ENCODE measurements at regions not wholly inside any gene's neighbourhood (a gene's known extent, or its start where the extent isn't known, plus 50 kb on each side); places are given as distances from the start of the nearest gene placed in this dataset.
"Not testable (repeated sequence)": the region's sequence is repeated elsewhere in the genome, so short reads cannot be mapped to it uniquely, and the experiment has no call there.

GRCh38 chr1:90864681-90865080, 147.6 kb upstream of the BARHL2 start:
- DNase-seq (ENCODE audit: low read depth) = no peak

- DNase-seq (ENCODE audit: low read depth) = no peak
Measured at GRCh38 chr1:90862782-90863181, 145.7 kb upstream of the BARHL2 start.

GRCh38 chr1:90861421-90861820, 144.3 kb upstream of the BARHL2 start:
- not testable (repeated sequence) for DNase-seq (ENCODE audit: low read depth)

GRCh38 chr1:90856463-90857007, 139.4 kb upstream of the BARHL2 start:
- DNase-seq (ENCODE audit: low read depth) = no peak

GRCh38 chr1:90854397-90854924, 137.4 kb upstream of the BARHL2 start:
- no peak for DNase-seq (ENCODE audit: low read depth)

- DNase-seq (ENCODE audit: low read depth) = no peak
Measured at GRCh38 chr1:90851711-90852050, 134.6 kb upstream of the BARHL2 start.

GRCh38 chr1:90850898-90851710, 134.0 kb upstream of the BARHL2 start:
- DNase-seq (ENCODE audit: low read depth) = peak; percentile 67

GRCh38 chr1:90850181-90850897, 133.2 kb upstream of the BARHL2 start:
- no peak for DNase-seq (ENCODE audit: low read depth)

GRCh38 chr1:90841473-90841872, 124.4 kb upstream of the BARHL2 start:
- no peak for DNase-seq (ENCODE audit: low read depth)

GRCh38 chr1:90840352-90840751, 123.2 kb upstream of the BARHL2 start:
- DNase-seq (ENCODE audit: low read depth) = no peak

GRCh38 chr1:90839323-90839722, 122.2 kb upstream of the BARHL2 start:
- no peak for DNase-seq (ENCODE audit: low read depth)

- no peak for DNase-seq (ENCODE audit: low read depth)
Measured at GRCh38 chr1:90838720-90839119, 121.6 kb upstream of the BARHL2 start.

- no peak for DNase-seq (ENCODE audit: low read depth)
Measured at GRCh38 chr1:90837420-90837819, 120.3 kb upstream of the BARHL2 start.

- no peak for DNase-seq (ENCODE audit: low read depth)
Measured at GRCh38 chr1:90836345-90836679, 119.2 kb upstream of the BARHL2 start.

- DNase-seq (ENCODE audit: low read depth) = no peak
Measured at GRCh38 chr1:90835661-90836344, 118.7 kb upstream of the BARHL2 start.

GRCh38 chr1:90834886-90835660, 118.0 kb upstream of the BARHL2 start:
- DNase-seq (ENCODE audit: low read depth) = no peak

GRCh38 chr1:90834354-90834885, 117.3 kb upstream of the BARHL2 start:
- no peak for DNase-seq (ENCODE audit: low read depth)

GRCh38 chr1:90833466-90834110, 116.5 kb upstream of the BARHL2 start:
- DNase-seq (ENCODE audit: low read depth) = no peak

GRCh38 chr1:90831910-90832309, 114.8 kb upstream of the BARHL2 start:
- DNase-seq (ENCODE audit: low read depth) = no peak

GRCh38 chr1:90826834-90827233, 109.7 kb upstream of the BARHL2 start:
- DNase-seq (ENCODE audit: low read depth) = no peak

- DNase-seq (ENCODE audit: low read depth) = no peak
Measured at GRCh38 chr1:90826024-90826423, 108.9 kb upstream of the BARHL2 start.

Measured in activated T-cell treated with anti-CD3 and anti-CD28 coated beads for 24 hours (primary cell).